ENCODE measurements at regions not wholly inside any gene's neighbourhood (a gene's known extent, or its start where the extent isn't known, plus 50 kb on each side); places are given as distances from the start of the nearest gene placed in this dataset.

DNA sequence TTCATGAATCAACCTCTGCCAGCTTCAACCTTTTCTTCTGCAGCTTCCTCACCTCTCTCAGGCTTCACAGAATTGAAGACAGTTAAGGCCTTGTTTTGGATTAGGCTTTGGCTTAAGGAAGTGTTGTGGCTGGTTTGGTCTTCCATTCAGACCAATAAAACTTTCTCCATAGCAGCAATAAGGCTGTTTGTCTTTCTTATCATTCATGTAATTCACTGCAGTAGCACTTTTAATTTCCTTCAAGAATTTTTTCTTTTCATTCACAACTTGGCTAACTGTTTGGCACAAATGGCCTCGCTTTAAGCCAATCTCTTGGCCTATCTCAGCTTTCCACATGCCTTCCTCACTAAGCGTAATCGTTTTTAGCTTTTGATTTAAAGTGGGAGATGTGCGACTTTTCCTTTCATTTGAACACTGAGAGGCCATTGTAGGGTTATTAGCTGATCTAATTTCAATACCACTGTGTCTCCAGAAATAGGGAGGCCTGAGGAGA lies 229.5 kb downstream of the IPO8 start:
- H3K4me1 ChIP-seq: no peaks in the 10 kb centered on the region
- H3K27ac ChIP-seq: no peak overlapping the region
- no peak overlapping the region for H3K4me2 ChIP-seq
- 37% methylated on average over 4 of the region's 4 CpGs for WGBS (ENCODE audit: missing lambda C conversion rate)
- H3K4me3 ChIP-seq: no peak overlapping the region
- POLR2A ChIA-PET: no interaction called here
- DNase-seq (ENCODE audit: low read depth in 1 of 2, low spot score in 1 of 2) (no peak), ATAC-seq (no peak), FAIRE-seq (no peak)
- peaks cover 4% of the 10 kb centered on the region; the same call in 1 of the 3 replicates for H3K9me3 ChIP-seq
- TF ChIP-seq RFX5 (IDR thresholded peaks at IDR 0.05) (no peak), GATA3 (IDR thresholded peaks at IDR 0.05; ENCODE audit: borderline replicate concordance) (no peak), HDAC2 (IDR thresholded peaks at IDR 0.05) (no peak), CEBPB (IDR thresholded peaks at IDR 0.05) (no peak), CHD2 (IDR thresholded peaks at IDR 0.05; ENCODE audit: low read length, partially characterized antibody) (no peak), ESRRA (IDR thresholded peaks at IDR 0.05; ENCODE audit: borderline replicate concordance, low read length) (no peak), SMC3 (IDR thresholded peaks at IDR 0.05) (no peak)
- TF ChIP-seq, protein P1, sequence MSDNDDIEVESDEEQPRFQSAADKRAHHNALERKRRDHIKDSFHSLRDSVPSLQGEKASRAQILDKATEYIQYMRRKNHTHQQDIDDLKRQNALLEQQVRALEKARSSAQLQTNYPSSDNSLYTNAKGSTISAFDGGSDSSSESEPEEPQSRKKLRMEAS (IDR thresholded peaks at IDR 0.05): no peak
- CTCF ChIA-PET: no interaction called here

DNA sequence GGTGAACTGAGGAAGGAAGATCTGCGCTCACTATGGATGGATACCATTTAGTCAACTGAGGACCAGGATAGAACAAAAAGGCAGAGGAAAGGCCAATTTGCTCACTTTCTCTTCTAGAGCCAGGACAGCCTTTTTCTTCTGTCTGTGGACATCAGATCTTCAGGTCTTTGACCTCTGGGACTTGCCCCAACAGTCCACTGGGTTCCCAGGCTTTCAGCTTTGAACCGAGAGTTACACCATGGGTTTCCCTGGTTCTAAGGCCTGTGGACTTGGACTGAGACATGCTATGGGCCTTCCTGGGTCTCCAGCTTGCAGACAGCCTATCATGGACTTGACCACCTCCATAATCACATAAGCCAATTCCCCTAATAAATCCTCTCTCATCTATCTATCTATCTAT lies 232.0 kb downstream of the IPO8 start:
- no peak overlapping the region for H3K4me3 ChIP-seq
- H3K4me2 ChIP-seq: no peak overlapping the region
- DNase-seq (ENCODE audit: low read depth in 1 of 2, low spot score in 1 of 2) (no peak), FAIRE-seq (no peak), ATAC-seq (no peak)
- ChIA-PET CTCF (no interaction called here), POLR2A (no interaction called here)
- H3K9me3 ChIP-seq: no peaks in the 10 kb centered on the region
- TF ChIP-seq, protein P2, sequence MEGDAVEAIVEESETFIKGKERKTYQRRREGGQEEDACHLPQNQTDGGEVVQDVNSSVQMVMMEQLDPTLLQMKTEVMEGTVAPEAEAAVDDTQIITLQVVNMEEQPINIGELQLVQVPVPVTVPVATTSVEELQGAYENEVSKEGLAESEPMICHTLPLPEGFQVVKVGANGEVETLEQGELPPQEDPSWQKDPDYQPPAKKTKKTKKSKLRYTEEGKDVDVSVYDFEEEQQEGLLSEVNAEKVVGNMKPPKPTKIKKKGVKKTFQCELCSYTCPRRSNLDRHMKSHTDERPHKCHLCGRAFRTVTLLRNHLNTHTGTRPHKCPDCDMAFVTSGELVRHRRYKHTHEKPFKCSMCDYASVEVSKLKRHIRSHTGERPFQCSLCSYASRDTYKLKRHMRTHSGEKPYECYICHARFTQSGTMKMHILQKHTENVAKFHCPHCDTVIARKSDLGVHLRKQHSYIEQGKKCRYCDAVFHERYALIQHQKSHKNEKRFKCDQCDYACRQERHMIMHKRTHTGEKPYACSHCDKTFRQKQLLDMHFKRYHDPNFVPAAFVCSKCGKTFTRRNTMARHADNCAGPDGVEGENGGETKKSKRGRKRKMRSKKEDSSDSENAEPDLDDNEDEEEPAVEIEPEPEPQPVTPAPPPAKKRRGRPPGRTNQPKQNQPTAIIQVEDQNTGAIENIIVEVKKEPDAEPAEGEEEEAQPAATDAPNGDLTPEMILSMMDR (IDR thresholded peaks at IDR 0.05): no peak
- TF ChIP-seq RAD21 (conservative IDR thresholded peaks at IDR 0.05 in 1 of 2, IDR thresholded peaks at IDR 0.05 in 1 of 2) (no peak), RNF2 (IDR thresholded peaks at IDR 0.05; ENCODE audit: borderline replicate concordance, low read depth) (no peak), HOXB5 (CRISPR knock-in tag; IDR thresholded peaks at IDR 0.05) (no peak), PHF8 (IDR thresholded peaks at IDR 0.05; ENCODE audit: borderline replicate concordance, low read depth) (no peak), MYC (IDR thresholded peaks at IDR 0.05; ENCODE audit: borderline replicate concordance, low read length) (no peak), POLR2A (IDR thresholded peaks at IDR 0.05; ENCODE audit: low read length) (no peak), FOSB (CRISPR knock-in tag; IDR thresholded peaks at IDR 0.05) (no peak), KDM1A (IDR thresholded peaks at IDR 0.05; ENCODE audit: low read depth) (no peak), SREBF2 (IDR thresholded peaks at IDR 0.05) (no peak), HOXB13 (CRISPR knock-in tag; IDR thresholded peaks at IDR 0.05; ENCODE audit: low read depth) (no peak), ESRRA (IDR thresholded peaks at IDR 0.05; ENCODE audit: borderline replicate concordance, low read length) (no peak), HOXA7 (CRISPR knock-in tag; IDR thresholded peaks at IDR 0.05) (no peak), EP300 (IDR thresholded peaks at IDR 0.05) (no peak), CBX8 (IDR thresholded peaks at IDR 0.05) (no peak), POLR2AphosphoS2 (conservative IDR thresholded peaks at IDR 0.05; ENCODE audit: low read length) (no peak)
- TF ChIP-seq, protein P3, sequence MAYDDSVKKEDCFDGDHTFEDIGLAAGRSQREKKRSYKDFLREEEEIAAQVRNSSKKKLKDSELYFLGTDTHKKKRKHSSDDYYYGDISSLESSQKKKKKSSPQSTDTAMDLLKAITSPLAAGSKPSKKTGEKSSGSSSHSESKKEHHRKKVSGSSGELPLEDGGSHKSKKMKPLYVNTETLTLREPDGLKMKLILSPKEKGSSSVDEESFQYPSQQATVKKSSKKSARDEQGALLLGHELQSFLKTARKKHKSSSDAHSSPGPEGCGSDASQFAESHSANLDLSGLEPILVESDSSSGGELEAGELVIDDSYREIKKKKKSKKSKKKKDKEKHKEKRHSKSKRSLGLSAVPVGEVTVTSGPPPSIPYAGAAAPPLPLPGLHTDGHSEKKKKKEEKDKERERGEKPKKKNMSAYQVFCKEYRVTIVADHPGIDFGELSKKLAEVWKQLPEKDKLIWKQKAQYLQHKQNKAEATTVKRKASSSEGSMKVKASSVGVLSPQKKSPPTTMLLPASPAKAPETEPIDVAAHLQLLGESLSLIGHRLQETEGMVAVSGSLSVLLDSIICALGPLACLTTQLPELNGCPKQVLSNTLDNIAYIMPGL (CRISPR knock-in tag; IDR thresholded peaks at IDR 0.05; ENCODE audit: borderline replicate concordance): no peak
- 3% methylated on average over 2 of the region's 2 CpGs for WGBS (ENCODE audit: missing lambda C conversion rate)
- H3K27ac ChIP-seq: no peak overlapping the region
- no peaks in the 10 kb centered on the region for H3K4me1 ChIP-seq

All from A549 (cell line).